ENCODE measurements at regions not wholly inside any gene's neighbourhood (a gene's known extent, or its start where the extent isn't known, plus 50 kb on each side); places are given as distances from the start of the nearest gene placed in this dataset.

DNA sequence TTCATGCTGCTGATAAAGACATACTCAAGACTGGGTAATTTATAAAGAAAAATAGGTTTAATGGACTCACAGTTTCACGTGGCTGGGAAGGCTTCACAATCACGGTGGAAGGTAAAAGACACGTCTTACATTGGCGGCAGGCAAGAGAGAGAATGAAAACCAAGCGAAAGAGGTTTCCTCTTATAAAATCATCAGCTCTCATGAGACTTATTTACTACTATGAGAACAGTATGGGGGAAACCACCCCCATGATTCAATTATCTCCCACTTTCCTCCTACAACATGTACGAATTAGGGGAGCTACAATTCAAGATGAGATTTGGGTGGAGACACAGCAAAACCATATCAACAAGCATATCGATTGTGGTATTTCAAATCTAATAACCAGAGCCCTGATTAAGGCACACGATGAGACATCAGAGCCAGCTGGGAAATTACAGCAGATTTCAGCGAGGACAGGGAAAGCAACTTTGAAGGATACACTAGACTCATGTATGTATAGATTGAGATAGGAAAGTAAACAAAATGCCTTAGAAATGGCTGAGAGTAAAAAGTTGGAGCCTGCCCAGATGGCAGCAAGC lies 129.8 kb upstream of the GJE1 start:
- ChIA-PET POLR2A (interaction anchor here (0.6 kb wide), 1 partner anchor 33 kb away, joined by 3 read pairs; no protein-coding TSS in a partner anchor), CTCF (interaction anchor here (2.4 kb wide), 1 partner anchor 13 kb away, joined by 6 read pairs; no protein-coding TSS in a partner anchor)
- Mint-ChIP-seq H3K4me1 (no peaks in the 10 kb centered on the region), H3K4me3 (no peak overlapping the region), H3K36me3 (ENCODE audit: low read depth) (no peaks in the 10 kb centered on the region), H3K9me3 (ENCODE audit: low read depth) (peaks cover 9% of the 10 kb centered on the region), H3K27ac (no peak overlapping the region), H3K27me3 (peaks cover 5% of the 10 kb centered on the region)
- intact Hi-C loops (cut with DNase I, micrococcal nuclease) = no loop called here
- ATAC-seq (no peak), DNase-seq (no peak)

DNA sequence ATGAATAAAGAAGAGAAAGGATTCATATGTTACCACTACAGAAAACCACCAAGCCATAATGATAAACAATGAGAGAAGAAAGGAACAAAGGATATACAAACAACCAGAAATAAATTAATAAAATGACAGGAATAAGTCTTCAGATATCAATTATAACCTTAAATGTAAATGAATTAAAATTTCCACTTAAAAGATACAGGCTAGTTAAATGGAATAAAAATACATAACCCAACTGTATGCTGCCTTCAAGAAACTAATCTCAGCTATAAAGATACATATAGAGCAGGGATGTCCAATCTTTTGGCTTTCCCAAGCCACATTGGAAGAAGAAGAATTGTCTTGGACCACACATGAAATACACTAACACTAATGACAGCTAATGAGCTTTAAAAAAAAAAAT lies 135.9 kb upstream of the GJE1 start:
- peaks cover 22% of the 10 kb centered on the region for H3K9me3 Mint-ChIP-seq (ENCODE audit: low read depth)
- H3K4me3 Mint-ChIP-seq = no peak overlapping the region
- DNase-seq = no peak
- no peaks in the 10 kb centered on the region for H3K4me1 Mint-ChIP-seq
- intact Hi-C loops (cut with DNase I, micrococcal nuclease) = no loop called here
- ChIA-PET POLR2A (no interaction called here), CTCF (interaction anchor here (1.2 kb wide), 1 partner anchor 10 kb away, joined by 3 read pairs; no protein-coding TSS in a partner anchor)
- ATAC-seq = no peak
- H3K36me3 Mint-ChIP-seq (ENCODE audit: low read depth) = no peaks in the 10 kb centered on the region
- no peak overlapping the region for H3K27ac Mint-ChIP-seq
- H3K27me3 Mint-ChIP-seq = peaks cover 2% of the 10 kb centered on the region

- Mint-ChIP-seq H3K4me1 (no peaks in the 10 kb centered on the region), H3K27me3 (peaks cover 2% of the 10 kb centered on the region), H3K9me3 (ENCODE audit: low read depth) (peaks cover 11% of the 10 kb centered on the region), H3K27ac (no peak overlapping the region), H3K36me3 (ENCODE audit: low read depth) (no peaks in the 10 kb centered on the region), H3K4me3 (no peak overlapping the region)
- DNase-seq = no peak
- POLR2A ChIA-PET = no interaction called here
- intact Hi-C loops (cut with DNase I, micrococcal nuclease) = no loop called here
- no peak for ATAC-seq
- CTCF ChIA-PET = interaction anchor here (3.9 kb wide), 1 partner anchor 120 kb away, joined by 57 read pairs; no protein-coding TSS in a partner anchor
Observed at GRCh38 chr6:141992109-141992508, 140.6 kb upstream of the GJE1 start.

GRCh38 chr6:141990840-141991239 lies 141.9 kb upstream of the GJE1 start:
- no peak for DNase-seq
- POLR2A ChIA-PET = no interaction called here
- H3K9me3 Mint-ChIP-seq (ENCODE audit: low read depth) = peaks cover 4% of the 10 kb centered on the region
- H3K36me3 Mint-ChIP-seq (ENCODE audit: low read depth) = no peaks in the 10 kb centered on the region
- ATAC-seq = no peak
- intact Hi-C loops (cut with DNase I, micrococcal nuclease) = no loop called here
- no peaks in the 10 kb centered on the region for H3K4me1 Mint-ChIP-seq
- H3K27me3 Mint-ChIP-seq = peaks cover 2% of the 10 kb centered on the region
- no peak overlapping the region for H3K4me3 Mint-ChIP-seq
- H3K27ac Mint-ChIP-seq = no peak overlapping the region
- CTCF ChIA-PET = interaction anchor here (0.6 to 3.9 kb wide), 5 partner anchors 111 to 484 kb away, joined by 3 to 57 read pairs (median 3); no protein-coding TSS in a partner anchor

GRCh38 chr6:141989706-141989959 lies 143.1 kb upstream of the GJE1 start:
- ATAC-seq = no peak
- CTCF ChIA-PET = interaction anchor here (0.7 to 3.9 kb wide), 23 partner anchors 9 to 485 kb away, joined by 3 to 57 read pairs (median 4); no protein-coding TSS in a partner anchor
- Mint-ChIP-seq H3K36me3 (ENCODE audit: low read depth) (no peaks in the 10 kb centered on the region), H3K4me1 (no peaks in the 10 kb centered on the region), H3K27ac (no peak overlapping the region), H3K27me3 (peaks cover 2% of the 10 kb centered on the region), H3K9me3 (ENCODE audit: low read depth) (peaks cover 1% of the 10 kb centered on the region), H3K4me3 (no peak overlapping the region)
- POLR2A ChIA-PET = no interaction called here
- intact Hi-C loops (cut with DNase I, micrococcal nuclease) = loop anchor here (1.0 to 2.0 kb wide), 3 partner anchors 123 to 218 kb away; no protein-coding TSS in a partner anchor
- no peak for DNase-seq

DNA sequence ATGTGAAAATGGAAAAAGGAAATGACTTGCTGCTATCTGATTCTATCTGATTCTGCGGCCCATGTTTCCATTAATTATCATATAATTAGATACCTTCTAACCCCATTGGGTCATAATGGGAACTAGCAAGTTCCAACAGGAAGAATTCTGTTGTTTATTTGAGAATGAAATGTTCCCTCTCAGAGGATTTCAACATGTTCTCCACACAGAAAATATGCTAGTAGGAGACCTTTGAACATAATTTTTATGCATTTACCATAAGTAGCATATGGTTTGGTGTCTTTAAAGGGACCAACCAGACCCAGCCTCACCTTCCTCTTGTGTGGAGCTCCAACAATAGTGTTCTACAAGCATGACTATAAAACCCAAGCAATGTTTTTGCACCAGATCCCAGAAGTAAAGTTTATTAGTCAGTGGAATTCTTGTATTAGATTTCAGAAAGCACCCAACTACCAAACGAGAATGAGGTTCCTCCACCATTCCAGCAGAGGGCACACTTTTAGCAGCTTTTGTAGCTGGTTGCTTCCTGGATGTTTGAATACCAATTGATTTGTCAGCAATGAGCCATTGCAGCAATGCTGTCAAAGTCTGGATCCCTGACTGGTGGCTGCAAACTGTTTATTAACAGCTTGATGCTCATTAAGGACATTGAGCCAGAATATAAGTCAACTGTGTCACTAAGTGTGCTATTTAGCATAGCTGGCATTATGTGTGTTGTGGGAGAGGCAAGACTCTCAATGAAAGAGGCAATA lies 143.6 kb upstream of the GJE1 start:
- ChIA-PET POLR2A (no interaction called here), CTCF (interaction anchor here (0.7 to 3.9 kb wide), 22 partner anchors 9 to 486 kb away, joined by 3 to 57 read pairs (median 4); no protein-coding TSS in a partner anchor)
- intact Hi-C loops (cut with DNase I, micrococcal nuclease) = loop anchor here (1.0 to 2.0 kb wide), 3 partner anchors 123 to 218 kb away; no protein-coding TSS in a partner anchor
- DNase-seq (peak; percentile 50), ATAC-seq (peak; percentile 57)
- Mint-ChIP-seq H3K9me3 (ENCODE audit: low read depth) (peaks cover under 1% of the 10 kb centered on the region), H3K27me3 (peaks cover 2% of the 10 kb centered on the region), H3K36me3 (ENCODE audit: low read depth) (no peaks in the 10 kb centered on the region), H3K27ac (no peak overlapping the region), H3K4me1 (no peaks in the 10 kb centered on the region), H3K4me3 (no peak overlapping the region)

DNA sequence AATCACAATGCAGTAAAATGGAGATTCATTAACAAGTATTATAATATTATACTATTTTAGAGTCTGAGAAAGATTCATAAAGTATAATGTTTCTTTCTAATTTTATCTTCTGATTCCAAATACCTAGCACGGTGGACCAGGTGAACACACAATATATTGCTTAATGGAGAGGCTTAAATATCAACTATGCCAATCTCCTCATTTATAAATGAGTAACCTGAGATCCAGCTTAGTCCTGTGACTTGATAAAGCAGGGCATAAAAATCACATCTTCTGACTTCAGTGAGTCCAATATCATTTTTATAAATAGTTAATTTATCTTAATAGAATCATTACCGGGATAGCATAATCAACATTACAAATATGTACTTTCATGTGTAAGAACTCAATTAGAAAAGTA lies 144.4 kb upstream of the GJE1 start:
- ChIA-PET POLR2A (no interaction called here), CTCF (interaction anchor here (2.5 kb wide), 1 partner anchor 24 kb away, joined by 8 read pairs; no protein-coding TSS in a partner anchor)
- ATAC-seq (no peak), DNase-seq (no peak)
- no peak overlapping the region for H3K4me3 Mint-ChIP-seq
- no peak overlapping the region for H3K27ac Mint-ChIP-seq
- no peaks in the 10 kb centered on the region for H3K36me3 Mint-ChIP-seq (ENCODE audit: low read depth)
- no peaks in the 10 kb centered on the region for H3K4me1 Mint-ChIP-seq
- no peaks in the 10 kb centered on the region for H3K9me3 Mint-ChIP-seq (ENCODE audit: low read depth)
- H3K27me3 Mint-ChIP-seq = no peaks in the 10 kb centered on the region
- intact Hi-C loops (cut with DNase I, micrococcal nuclease) = loop anchor here in 1 of 2 experiments (2.0 kb wide), 1 partner anchor 218 kb away; no protein-coding TSS in a partner anchor

- Mint-ChIP-seq H3K9me3 (ENCODE audit: low read depth) (no peaks in the 10 kb centered on the region), H3K27ac (no peak overlapping the region), H3K4me1 (no peaks in the 10 kb centered on the region), H3K36me3 (ENCODE audit: low read depth) (no peaks in the 10 kb centered on the region), H3K27me3 (no peaks in the 10 kb centered on the region), H3K4me3 (no peak overlapping the region)
- CTCF ChIA-PET = interaction anchor here (1.0 to 1.4 kb wide), 3 partner anchors 11 to 170 kb away, joined by 3 to 4 read pairs (median 3); no protein-coding TSS in a partner anchor
- no peak for ATAC-seq
- intact Hi-C loops (cut with DNase I, micrococcal nuclease) = no loop called here
- no peak for DNase-seq
- POLR2A ChIA-PET = no interaction called here
Observed at GRCh38 chr6:141986457-141986856, 146.3 kb upstream of the GJE1 start.

GRCh38 chr6:141981190-141981589 lies 151.5 kb upstream of the GJE1 start:
- Mint-ChIP-seq H3K27ac (no peak overlapping the region), H3K36me3 (ENCODE audit: low read depth) (no peaks in the 10 kb centered on the region), H3K4me3 (no peak overlapping the region), H3K27me3 (no peaks in the 10 kb centered on the region), H3K9me3 (ENCODE audit: low read depth) (no peaks in the 10 kb centered on the region), H3K4me1 (no peaks in the 10 kb centered on the region)
- no peak for DNase-seq
- no peak for ATAC-seq
- intact Hi-C loops (cut with DNase I, micrococcal nuclease) = no loop called here
- POLR2A ChIA-PET = interaction anchor here (0.6 kb wide), 1 partner anchor 1379 kb away, joined by 4 read pairs; no protein-coding TSS in a partner anchor
- CTCF ChIA-PET = interaction anchor here (1.1 kb wide), 1 partner anchor 9 kb away, joined by 4 read pairs; no protein-coding TSS in a partner anchor

GRCh38 chr6:141977782-141978181 lies 154.9 kb upstream of the GJE1 start:
- H3K36me3 Mint-ChIP-seq (ENCODE audit: low read depth) = no peaks in the 10 kb centered on the region
- CTCF ChIA-PET = interaction anchor here (0.5 to 2.6 kb wide), 5 partner anchors 9 to 560 kb away, joined by 3 to 9 read pairs (median 3); no protein-coding TSS in a partner anchor

GRCh38 chr6:141976994-141977393 lies 155.7 kb upstream of the GJE1 start:
- ChIA-PET CTCF (interaction anchor here (1.9 to 2.6 kb wide), 2 partner anchors 10 to 13 kb away, joined by 7 to 9 read pairs; no protein-coding TSS in a partner anchor), POLR2A (interaction anchor here (0.7 kb wide), 1 partner anchor 464 kb away, joined by 3 read pairs; no protein-coding TSS in a partner anchor)
- no peaks in the 10 kb centered on the region for H3K36me3 Mint-ChIP-seq (ENCODE audit: low read depth)
- intact Hi-C loops (cut with DNase I, micrococcal nuclease) = no loop called here
- no peak for ATAC-seq
- H3K27me3 Mint-ChIP-seq = peaks cover 2% of the 10 kb centered on the region
- no peaks in the 10 kb centered on the region for H3K4me1 Mint-ChIP-seq
- no peak overlapping the region for H3K27ac Mint-ChIP-seq
- H3K4me3 Mint-ChIP-seq = no peak overlapping the region
- no peaks in the 10 kb centered on the region for H3K9me3 Mint-ChIP-seq (ENCODE audit: low read depth)
- DNase-seq = no peak

More at GRCh38 chr6:141977782-141978181, 154.9 kb upstream of the GJE1 start:
- Mint-ChIP-seq H3K27me3 (no peaks in the 10 kb centered on the region), H3K27ac (no peak overlapping the region), H3K9me3 (ENCODE audit: low read depth) (no peaks in the 10 kb centered on the region), H3K4me3 (no peak overlapping the region), H3K4me1 (no peaks in the 10 kb centered on the region)
- DNase-seq = no peak
- intact Hi-C loops (cut with DNase I, micrococcal nuclease) = no loop called here
- ATAC-seq = no peak
- POLR2A ChIA-PET = interaction anchor here (0.7 kb wide), 1 partner anchor 463 kb away, joined by 3 read pairs; no protein-coding TSS in a partner anchor
